Stimulated activated CD4-positive, alpha-beta T cell treated with anti-CD3 and anti-CD28 coated beads, Interleukin-2, amount 100 ng/mL, for 4 hours (primary cell): ENCODE measurements at regions not wholly inside any gene's neighbourhood (a gene's known extent, or its start where the extent isn't known, plus 50 kb on each side); places are given as distances from the start of the nearest gene placed in this dataset.

Source experiments
- DNase-seq: peaks from one replicate; pipeline ENCODE4 v3.0.0-alpha.2; 2020; ENCODE audit warnings: low read depth

DNA sequence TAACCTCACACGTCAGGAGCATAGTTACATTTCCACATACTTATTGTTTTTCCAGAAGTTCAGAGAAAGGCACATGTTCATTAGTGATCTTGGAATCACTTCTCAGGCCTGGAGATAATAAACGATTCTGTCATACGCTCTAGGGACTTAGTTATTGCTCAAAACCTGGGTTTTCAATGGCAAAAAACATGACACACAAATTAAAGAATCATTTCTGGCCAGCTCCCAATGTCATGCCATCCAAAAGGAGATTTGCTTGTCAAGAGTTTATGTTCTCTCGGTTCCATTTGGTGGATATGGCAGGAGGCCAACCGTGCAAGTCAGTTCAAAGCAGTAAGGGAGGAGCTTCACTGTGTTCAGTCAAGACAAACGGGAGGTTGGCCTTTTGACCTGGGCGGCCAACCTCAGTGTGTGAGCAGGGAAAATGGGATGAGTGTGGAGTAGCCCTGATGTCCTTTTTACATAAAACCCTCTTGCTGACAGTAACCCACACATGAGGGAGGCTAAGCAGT is 123.4 kb downstream of the NXNL2 start:
- DNase-seq = no peak

DNA sequence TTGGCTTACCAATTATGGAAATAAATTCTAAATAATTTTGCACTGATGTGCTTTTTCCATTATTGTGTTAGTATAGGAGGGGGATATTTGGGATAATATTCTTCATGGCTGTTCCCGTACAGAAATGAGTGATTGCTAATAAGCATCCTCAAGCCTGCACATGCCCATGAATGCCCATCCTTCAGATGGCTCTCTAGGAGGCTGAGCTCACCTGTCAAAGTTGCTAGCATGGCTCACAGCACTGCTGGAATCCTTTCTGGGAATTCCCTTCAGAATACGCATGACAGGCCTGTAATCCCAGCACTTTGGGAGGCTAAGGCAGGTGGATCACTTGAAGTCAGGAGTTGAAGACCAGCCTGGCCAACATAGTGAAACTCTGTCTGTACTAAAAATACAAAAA is 124.1 kb downstream of the NXNL2 start:
- DNase-seq = no peak

DNA sequence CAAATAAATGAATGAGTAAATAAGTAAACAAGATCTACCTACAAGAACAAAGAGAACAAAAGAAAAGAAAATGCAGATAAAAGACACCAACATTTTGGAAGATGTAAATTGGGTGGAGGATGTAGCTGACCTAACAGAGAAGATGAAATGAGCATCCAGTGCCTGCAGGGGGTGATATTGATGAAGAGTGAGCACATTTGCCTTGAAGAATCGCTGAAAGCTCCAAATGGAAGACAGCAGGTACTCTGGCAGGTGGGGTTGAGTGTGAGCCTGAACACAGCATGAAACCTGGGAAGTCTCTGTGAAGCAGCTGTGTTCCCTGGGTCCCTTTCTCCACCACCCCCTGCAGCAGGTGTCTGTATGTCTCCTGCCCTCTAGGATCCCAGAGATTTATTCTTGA is 125.6 kb downstream of the NXNL2 start:
- no peak for DNase-seq

- no peak for DNase-seq
These were observed 126.8 kb downstream of the NXNL2 start for GRCh38 chr9:88661759-88662158.

- no peak for DNase-seq
These were observed 128.9 kb downstream of the NXNL2 start for GRCh38 chr9:88663771-88664419.

GRCh38 chr9:88664773-88665172 is 129.8 kb downstream of the NXNL2 start:
- DNase-seq = no peak

DNA sequence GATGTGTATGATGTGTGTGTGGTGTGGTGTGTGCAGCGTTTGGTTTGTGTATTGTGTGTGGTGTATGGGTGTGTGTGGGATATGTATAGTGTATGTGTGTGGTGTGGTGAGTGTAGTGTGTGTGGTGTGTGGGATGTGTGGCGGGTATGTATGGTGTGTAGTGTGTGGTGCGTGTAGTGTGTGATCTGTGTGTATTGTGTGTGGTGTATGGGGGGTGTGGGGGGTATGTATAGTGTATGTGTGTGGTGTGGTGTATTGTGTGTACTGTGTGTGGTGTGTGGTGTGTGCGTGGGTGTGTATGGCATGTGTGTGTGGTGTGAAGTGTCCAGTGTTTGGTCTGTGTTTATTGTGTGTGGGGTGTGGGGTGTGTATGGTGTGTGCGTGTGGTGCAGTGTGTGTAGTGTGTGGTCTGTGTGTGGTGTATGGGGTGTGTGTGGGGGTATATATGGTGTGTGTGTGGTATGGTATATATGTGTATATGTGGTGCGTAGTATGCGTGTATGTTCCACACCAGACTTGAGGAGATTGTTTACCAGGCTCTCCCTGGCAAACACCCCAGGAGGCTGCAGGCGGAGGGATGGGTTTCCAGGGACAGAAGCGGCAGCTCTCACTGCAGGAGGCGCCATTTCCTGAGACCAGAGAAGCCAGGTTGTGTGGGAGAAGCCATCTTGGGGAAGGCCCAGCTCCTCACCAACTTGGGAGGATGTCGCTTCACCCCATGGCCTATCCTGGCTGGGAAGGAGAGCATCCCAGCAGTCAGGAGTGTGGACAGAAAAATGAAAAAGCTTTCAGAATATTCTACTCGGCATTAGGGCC is 138.1 kb downstream of the NXNL2 start:
- no peak for DNase-seq

DNA sequence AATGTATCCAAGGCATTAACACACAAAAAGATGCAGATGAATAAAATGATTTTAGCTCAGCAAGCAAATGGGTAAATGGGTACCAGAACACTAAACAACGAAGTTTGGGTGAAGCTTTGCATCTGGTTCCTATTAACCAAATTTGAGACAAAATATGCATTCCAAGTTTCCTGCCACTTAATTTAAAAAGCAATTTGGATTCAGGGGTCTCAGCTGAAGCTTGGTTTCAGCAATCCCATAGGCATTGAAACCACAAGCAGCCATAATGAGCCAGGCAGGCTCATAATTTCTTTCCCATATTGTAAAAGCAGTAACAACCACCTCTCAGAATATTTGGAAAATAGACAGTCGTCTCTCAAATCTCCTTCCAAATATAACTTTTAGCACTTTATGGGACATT is 138.9 kb downstream of the NXNL2 start:
- no peak for DNase-seq

DNA sequence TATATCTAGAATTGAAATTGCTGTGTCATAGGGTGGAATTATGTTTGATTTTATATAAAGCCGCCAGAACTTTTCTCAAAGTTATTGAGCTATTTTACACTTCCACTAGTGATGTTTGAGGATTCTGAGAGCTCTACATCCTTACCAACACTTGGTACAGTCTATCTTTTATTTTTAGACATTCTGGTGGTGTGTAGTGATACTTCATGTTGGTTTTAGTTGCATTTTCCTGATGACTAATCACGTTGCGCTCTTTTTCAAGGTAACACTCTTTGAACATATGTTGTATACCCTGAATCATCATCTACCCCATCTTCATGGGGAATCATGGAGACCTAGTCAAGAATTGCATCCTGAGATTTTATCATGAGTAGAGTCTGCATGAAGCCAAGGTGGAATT is 141.7 kb downstream of the NXNL2 start:
- DNase-seq = no peak

- DNase-seq = no peak
These were observed 143.0 kb downstream of the NXNL2 start for GRCh38 chr9:88678008-88678407.

GRCh38 chr9:88678431-88678830 is 143.5 kb downstream of the NXNL2 start:
- DNase-seq = no peak

DNA sequence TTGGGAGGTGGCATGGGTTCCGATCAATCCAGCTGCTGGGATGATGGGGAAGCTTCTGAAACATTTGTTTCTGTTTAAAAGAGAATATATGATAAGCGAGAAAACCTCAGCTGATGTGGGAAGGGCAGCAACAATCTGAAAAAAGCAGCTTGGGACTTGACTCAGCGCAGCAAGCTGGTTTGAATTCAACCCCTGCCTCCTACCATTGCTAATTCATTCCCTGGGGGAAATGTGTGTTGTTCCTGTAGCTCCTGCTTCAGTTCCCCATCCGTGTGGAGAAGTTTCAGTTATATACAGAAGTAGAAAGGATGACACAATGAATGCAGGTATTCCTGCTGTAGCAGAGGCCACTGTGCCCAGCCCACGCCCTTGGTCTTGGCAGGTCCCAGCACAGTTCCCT is 145.1 kb downstream of the NXNL2 start:
- DNase-seq = no peak

GRCh38 chr9:88680505-88681160 is 145.7 kb downstream of the NXNL2 start:
- no peak for DNase-seq

DNA sequence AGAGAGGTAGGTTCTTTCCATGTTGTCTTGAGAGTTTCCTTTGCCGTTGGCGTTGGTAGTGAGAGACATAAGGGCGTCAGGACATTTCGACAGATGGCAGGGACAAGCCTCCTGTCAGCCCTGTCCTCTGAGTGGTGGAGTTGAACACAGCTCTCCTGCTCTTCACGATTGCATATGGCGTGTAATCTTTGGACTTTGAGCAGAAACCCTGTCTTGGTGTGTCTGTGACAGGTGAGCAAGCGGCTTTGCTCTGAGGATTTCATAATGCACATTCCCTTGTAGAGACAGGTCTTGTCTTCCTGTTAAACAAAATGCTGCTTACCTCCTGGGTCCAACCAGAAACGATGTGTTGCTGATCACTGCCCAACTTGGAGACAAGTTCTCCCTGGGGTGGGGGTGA is 146.5 kb downstream of the NXNL2 start:
- no peak for DNase-seq

GRCh38 chr9:88682431-88682831 is 147.5 kb downstream of the NXNL2 start:
- no peak for DNase-seq

GRCh38 chr9:88684046-88684445 is 149.1 kb downstream of the NXNL2 start:
- DNase-seq = no peak

GRCh38 chr9:88684845-88685244 is 149.9 kb downstream of the NXNL2 start:
- DNase-seq = no peak

DNA sequence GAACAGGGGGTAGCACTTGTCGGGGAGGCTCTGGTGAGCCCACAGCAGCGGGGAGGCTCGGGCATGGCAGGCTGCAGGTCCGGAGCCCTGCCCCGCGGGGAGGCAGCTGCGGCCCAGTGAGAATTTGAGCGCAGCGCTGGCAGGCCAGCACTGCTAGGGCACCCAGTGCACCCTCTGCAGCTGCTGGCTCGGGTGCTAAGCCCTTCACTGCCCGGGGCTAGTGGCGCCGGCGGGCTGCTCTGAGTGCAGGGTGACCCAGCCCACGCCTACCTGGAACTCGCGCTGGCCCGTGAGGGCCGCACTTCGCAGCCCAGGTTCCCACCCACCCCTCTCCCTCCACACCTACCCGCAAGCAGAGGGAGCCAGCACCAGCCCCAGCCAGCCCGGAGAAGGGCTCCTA is 151.0 kb downstream of the NXNL2 start:
- DNase-seq = no peak

DNA sequence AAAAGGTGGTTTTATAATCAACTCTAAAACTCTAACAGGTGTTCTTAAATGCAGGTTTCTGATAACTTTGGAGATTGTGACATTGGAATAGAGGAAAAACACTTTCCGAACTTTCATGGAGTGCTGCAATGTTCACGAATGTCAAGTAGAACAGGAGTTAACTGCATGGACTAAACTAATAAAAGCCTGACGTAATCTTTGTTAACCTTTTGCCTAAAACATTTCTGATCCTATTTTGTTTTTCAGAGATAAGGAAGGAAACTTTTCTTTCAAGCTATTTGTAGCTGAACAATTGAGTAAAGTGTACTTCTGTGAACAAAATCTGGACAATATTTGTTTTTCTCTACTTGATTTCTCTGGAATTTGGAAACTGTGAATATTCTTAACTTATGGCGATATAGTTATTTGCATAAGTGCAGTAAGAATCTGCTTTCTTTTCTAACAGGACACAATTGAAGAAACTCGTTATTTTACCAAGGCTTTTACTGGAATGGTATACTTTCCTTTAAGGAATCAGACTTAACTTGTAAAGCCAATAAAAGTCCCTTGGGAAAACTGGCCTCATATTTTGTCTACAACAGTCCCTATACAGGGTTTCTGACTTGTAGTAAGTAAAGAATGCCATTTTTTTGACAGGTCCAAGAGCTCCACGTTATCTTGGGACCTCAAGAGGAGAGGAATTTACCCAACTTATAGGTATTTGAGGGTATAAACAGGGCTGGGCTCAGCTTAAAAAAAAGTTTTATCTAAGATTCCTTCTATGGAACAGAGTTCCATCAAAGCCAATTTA is 154.7 kb downstream of the NXNL2 start:
- no peak for DNase-seq

GRCh38 chr9:88690628-88691027 is 155.7 kb downstream of the NXNL2 start:
- DNase-seq = no peak

GRCh38 chr9:88691091-88691490 is 156.1 kb downstream of the NXNL2 start:
- DNase-seq = no peak

GRCh38 chr9:88691811-88692210 is 156.8 kb downstream of the NXNL2 start:
- no peak for DNase-seq
